ENCODE measurements at regions not wholly inside any gene's neighbourhood (a gene's known extent, or its start where the extent isn't known, plus 50 kb on each side); places are given as distances from the start of the nearest gene placed in this dataset.

DNA sequence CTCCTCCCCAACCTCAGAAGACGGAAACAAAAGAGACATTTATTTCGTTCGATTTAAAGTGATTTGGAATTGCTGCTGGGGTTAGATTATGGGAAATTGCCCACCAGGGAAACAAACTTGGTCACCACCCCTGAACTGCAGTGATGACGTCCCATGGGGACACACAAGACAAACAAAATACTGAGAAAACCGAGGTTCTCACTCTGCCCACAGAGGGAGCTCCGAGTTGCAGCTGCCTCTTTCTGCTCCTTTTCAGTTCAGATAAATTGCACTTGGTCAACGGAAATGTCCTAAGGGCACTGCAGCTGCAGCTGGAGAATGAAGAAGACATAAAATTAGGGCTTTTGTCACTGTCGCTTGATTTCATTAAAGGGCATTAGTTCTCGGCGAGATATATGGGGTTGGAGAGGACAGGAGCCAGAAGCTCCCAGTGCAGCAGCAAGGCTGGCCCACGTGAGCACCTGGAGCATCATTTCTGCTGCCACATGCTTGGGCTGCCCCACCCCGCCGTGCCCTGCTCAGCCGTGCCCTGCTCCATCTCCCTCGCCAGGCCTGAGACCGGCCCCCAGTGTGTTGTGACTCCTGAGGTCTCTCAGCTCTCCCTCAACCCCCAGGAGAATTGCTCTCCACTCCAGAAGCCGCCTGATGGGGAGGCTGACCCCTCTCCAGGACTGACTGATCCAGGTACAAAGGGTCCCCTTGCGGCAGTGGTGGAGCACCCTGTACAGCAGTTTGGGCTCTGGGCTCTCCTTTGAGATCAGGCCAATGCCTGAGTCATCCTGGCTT, 231.7 kb upstream of the AJAP1 start:
- intact Hi-C loops (cut with DNase I) = no loop called here
- H3K4me3 ChIP-seq = no peak overlapping the region
- H3K27me3 ChIP-seq = no peaks in the 10 kb centered on the region
- no peaks in the 10 kb centered on the region for H3K36me3 ChIP-seq
- 59 to 67% (median 63%) methylated on average over 13 to 18 of the region's 18 CpGs for WGBS, 4 donors
- peaks cover 0 to 14% (median 0%) of the 10 kb centered on the region in 12 donors for H3K9me3 ChIP-seq
- ATAC-seq (no peak), DNase-seq (no peak)
- no peak overlapping the region for H3K27ac ChIP-seq
- H3K4me1 ChIP-seq = no peaks in the 10 kb centered on the region
- TF ChIP-seq, protein P1, sequence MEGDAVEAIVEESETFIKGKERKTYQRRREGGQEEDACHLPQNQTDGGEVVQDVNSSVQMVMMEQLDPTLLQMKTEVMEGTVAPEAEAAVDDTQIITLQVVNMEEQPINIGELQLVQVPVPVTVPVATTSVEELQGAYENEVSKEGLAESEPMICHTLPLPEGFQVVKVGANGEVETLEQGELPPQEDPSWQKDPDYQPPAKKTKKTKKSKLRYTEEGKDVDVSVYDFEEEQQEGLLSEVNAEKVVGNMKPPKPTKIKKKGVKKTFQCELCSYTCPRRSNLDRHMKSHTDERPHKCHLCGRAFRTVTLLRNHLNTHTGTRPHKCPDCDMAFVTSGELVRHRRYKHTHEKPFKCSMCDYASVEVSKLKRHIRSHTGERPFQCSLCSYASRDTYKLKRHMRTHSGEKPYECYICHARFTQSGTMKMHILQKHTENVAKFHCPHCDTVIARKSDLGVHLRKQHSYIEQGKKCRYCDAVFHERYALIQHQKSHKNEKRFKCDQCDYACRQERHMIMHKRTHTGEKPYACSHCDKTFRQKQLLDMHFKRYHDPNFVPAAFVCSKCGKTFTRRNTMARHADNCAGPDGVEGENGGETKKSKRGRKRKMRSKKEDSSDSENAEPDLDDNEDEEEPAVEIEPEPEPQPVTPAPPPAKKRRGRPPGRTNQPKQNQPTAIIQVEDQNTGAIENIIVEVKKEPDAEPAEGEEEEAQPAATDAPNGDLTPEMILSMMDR (IDR thresholded peaks at IDR 0.05) = peak in 2 of 12 donors; percentile 4 to 25
- TF ChIP-seq POLR2A (IDR thresholded peaks at IDR 0.05) = no peak

DNA sequence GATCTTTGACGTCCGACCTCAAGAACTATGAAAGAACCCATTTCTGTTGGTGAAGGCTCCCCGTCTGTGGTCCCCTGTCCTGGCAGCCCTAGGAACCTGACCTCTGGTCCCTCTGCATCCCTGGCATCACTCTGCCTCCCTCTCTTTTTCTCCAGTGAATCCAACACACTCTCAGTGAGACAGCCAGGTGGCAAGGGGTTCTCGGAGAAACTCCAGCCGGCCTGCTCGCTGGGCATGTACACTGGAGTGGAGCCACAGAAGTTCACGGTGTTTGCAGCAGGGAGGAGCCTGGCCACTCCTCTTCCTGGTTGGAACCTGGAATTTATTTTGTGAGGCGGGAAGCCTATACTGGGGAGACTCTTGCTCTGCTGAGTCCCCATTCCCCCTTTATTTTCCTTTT, 230.2 kb upstream of the AJAP1 start:
- intact Hi-C loops (cut with DNase I) = no loop called here
- 85 to 89% (median 88%) methylated on average over 8 of the region's 8 CpGs for WGBS, 4 donors
- H3K4me3 ChIP-seq = no peak overlapping the region
- TF ChIP-seq, protein P1 (IDR thresholded peaks at IDR 0.05) = no peak
- TF ChIP-seq POLR2A (IDR thresholded peaks at IDR 0.05) = no peak
- no peaks in the 10 kb centered on the region for H3K27me3 ChIP-seq
- ATAC-seq (no peak), DNase-seq (no peak)
- H3K4me1 ChIP-seq = no peaks in the 10 kb centered on the region
- H3K27ac ChIP-seq = no peak overlapping the region
- H3K9me3 ChIP-seq = peaks cover 0 to 13% (median 0%) of the 10 kb centered on the region in 12 donors
- H3K36me3 ChIP-seq = no peaks in the 10 kb centered on the region

DNA sequence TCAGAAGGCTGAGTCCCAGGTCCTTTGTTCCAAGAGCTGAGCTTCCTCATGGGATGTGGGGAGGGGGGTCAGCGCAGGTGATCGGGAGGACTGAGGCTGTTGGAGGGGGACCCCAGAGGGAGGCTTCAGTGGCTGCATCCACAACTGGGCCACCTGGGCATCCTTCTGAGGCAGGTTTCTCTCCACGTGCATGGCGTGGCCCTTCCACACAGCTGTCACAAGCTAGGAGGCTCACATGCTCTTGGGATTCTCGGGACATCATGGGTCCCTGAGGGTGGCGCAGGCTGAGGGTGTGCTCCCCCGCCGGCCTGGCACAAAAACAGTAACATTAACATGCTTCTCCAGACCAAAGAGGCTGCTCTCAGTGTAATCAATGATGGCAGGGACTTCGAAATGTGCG, 229.6 kb upstream of the AJAP1 start:
- intact Hi-C loops (cut with DNase I) = no loop called here
- Histone ChIP-seq H3K4me1 (no peaks in the 10 kb centered on the region), H3K27ac (no peak overlapping the region), H3K27me3 (no peaks in the 10 kb centered on the region), H3K4me3 (no peak overlapping the region), H3K36me3 (no peaks in the 10 kb centered on the region), H3K9me3 (peaks cover 0 to 8% (median 0%) of the 10 kb centered on the region in 12 donors)
- DNase-seq (no peak), ATAC-seq (no peak)
- no peak for TF ChIP-seq POLR2A (IDR thresholded peaks at IDR 0.05)
- TF ChIP-seq, protein P1 (IDR thresholded peaks at IDR 0.05) = no peak
- WGBS, 4 donors = 88 to 91% (median 89%) methylated on average over 8 to 10 of the region's 10 CpGs

DNA sequence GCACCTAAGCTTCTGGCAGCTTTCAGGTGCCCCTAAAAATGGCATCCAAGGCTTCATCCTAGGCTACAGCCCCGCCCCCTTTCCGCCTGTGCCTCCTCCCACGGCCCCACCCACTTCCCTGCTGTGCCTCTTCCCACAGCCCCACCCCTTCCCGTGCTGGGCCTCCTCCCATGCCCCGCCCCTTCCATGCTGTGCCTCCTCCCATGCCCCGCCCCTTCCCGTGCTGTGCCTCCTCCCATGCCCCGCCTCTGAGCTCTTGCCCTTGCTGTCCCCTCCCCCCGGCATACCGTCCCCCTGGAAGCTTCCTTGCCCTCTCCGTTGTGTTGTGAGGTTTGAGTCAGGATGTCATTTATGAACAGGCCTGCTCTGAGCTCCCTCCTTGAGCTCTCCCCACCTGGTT, 228.5 kb upstream of the AJAP1 start:
- ATAC-seq = no peak
- no peak overlapping the region for H3K27ac ChIP-seq
- no peaks in the 10 kb centered on the region for H3K36me3 ChIP-seq
- H3K9me3 ChIP-seq = peaks cover 0 to under 1% (median 0%) of the 10 kb centered on the region in 12 donors
- H3K4me1 ChIP-seq = peaks cover 0 to under 1% (median 0%) of the 10 kb centered on the region in 12 donors
- TF ChIP-seq, protein P1 (IDR thresholded peaks at IDR 0.05) = no peak
- no peak for TF ChIP-seq POLR2A (IDR thresholded peaks at IDR 0.05)
- DNase-seq = no peak
- H3K4me3 ChIP-seq = no peak overlapping the region
- H3K27me3 ChIP-seq = no peaks in the 10 kb centered on the region
- 75 to 81% (median 77%) methylated on average over 11 of the region's 11 CpGs for WGBS, 4 donors
- intact Hi-C loops (cut with DNase I) = no loop called here
